ENCODE measurements at regions not wholly inside any gene's neighbourhood (a gene's known extent, or its start where the extent isn't known, plus 50 kb on each side); places are given as distances from the start of the nearest gene placed in this dataset.

DNA sequence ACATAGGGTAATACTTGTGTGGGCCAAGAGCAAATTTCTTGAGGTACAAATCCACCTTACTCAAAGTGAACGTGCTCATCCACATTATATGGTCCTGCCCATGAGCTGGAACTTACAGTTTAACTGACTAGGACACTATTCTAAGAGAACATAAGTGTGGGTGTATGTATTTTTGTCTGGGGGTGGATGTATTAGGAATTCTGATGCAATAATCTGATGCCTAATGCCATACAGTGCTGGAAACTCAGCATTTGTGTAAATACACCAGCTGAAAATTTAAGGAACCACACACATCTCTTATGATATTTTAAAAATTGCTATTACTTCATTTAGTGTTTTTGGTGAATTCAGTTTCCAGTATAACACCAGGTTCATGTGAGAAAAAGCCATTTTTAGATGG is 1350.7 kb downstream of the ZPLD1 start:
- no peak for DNase-seq
- H3K27ac Mint-ChIP-seq = no peak overlapping the region
- intact Hi-C loops (cut with micrococcal nuclease) = no loop called here
- no peaks in the 10 kb centered on the region for H3K4me1 Mint-ChIP-seq
- no peak for ATAC-seq (ENCODE audit: low read depth)
- POLR2A ChIA-PET = no interaction called here
- no peak overlapping the region for H3K4me3 Mint-ChIP-seq
- CTCF ChIA-PET = no interaction called here
- no peaks in the 10 kb centered on the region for H3K27me3 Mint-ChIP-seq
- no peaks in the 10 kb centered on the region for H3K9me3 Mint-ChIP-seq
- TF ChIP-seq, protein P1, sequence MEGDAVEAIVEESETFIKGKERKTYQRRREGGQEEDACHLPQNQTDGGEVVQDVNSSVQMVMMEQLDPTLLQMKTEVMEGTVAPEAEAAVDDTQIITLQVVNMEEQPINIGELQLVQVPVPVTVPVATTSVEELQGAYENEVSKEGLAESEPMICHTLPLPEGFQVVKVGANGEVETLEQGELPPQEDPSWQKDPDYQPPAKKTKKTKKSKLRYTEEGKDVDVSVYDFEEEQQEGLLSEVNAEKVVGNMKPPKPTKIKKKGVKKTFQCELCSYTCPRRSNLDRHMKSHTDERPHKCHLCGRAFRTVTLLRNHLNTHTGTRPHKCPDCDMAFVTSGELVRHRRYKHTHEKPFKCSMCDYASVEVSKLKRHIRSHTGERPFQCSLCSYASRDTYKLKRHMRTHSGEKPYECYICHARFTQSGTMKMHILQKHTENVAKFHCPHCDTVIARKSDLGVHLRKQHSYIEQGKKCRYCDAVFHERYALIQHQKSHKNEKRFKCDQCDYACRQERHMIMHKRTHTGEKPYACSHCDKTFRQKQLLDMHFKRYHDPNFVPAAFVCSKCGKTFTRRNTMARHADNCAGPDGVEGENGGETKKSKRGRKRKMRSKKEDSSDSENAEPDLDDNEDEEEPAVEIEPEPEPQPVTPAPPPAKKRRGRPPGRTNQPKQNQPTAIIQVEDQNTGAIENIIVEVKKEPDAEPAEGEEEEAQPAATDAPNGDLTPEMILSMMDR (IDR thresholded peaks at IDR 0.05) = no peak
- H3K36me3 Mint-ChIP-seq (ENCODE audit: low read depth) = no peaks in the 10 kb centered on the region

DNA sequence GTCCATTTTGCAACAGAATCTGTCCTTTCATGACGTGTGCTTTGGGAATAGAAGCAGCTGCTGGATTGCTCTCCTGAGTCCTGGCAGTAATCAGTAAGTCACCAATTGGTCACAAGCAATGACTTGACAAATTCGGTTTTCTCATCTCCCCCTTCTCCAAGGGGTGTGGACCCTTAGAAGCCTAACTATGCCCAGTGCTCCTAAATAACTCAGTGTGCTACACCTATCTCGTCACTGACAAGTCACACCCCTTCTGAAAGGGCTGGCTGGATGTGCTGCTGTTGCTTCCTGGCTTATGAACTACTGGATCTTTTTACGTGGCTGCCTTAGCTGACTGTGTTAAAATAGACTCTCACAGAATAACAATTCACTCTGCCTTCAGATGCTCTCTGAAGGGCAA is 1351.5 kb downstream of the ZPLD1 start:
- intact Hi-C loops (cut with micrococcal nuclease) = no loop called here
- POLR2A ChIA-PET = no interaction called here
- H3K4me3 Mint-ChIP-seq = no peak overlapping the region
- CTCF ChIA-PET = no interaction called here
- TF ChIP-seq, protein P1 (IDR thresholded peaks at IDR 0.05) = no peak
- DNase-seq (no peak), ATAC-seq (ENCODE audit: low read depth) (no peak)
- H3K27me3 Mint-ChIP-seq = no peaks in the 10 kb centered on the region
- no peak overlapping the region for H3K27ac Mint-ChIP-seq
- H3K36me3 Mint-ChIP-seq (ENCODE audit: low read depth) = no peaks in the 10 kb centered on the region
- no peaks in the 10 kb centered on the region for H3K9me3 Mint-ChIP-seq
- no peaks in the 10 kb centered on the region for H3K4me1 Mint-ChIP-seq

DNA sequence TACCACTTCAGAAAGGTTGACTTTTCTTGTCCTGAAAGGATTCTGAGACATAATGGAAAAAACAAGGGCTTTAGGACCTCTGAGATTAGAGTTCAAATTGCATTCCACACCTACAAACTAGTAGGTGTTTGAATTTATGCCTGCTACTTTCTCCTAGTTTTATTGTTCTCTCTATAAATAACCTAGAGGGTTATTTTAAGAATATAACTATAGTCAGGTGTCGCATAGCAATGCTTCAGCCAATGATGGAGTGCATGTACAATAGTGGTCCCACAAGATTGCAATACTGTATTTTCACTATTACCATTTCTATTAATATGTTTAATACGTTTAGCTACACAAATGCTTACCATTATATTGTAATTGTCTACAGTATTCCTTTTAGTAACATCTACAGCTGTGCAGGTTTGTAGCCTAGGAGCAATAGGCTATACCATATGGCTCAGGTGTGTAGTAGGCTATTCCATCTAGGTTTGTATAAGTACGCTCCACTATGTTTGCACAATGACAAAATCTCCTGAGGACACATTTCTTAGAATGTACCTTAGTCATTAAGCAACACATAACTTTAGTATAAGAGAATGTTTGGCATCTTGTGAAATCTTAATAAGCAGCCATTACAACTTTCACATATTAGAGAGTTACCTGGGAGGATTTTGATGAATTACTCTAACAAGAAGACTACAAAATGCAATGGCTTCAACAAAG is 1352.5 kb downstream of the ZPLD1 start:
- ChIA-PET CTCF (no interaction called here), POLR2A (no interaction called here)
- intact Hi-C loops (cut with micrococcal nuclease) = no loop called here
- no peaks in the 10 kb centered on the region for H3K9me3 Mint-ChIP-seq
- no peaks in the 10 kb centered on the region for H3K36me3 Mint-ChIP-seq (ENCODE audit: low read depth)
- no peak for DNase-seq
- H3K27ac Mint-ChIP-seq = no peak overlapping the region
- TF ChIP-seq, protein P1 (IDR thresholded peaks at IDR 0.05) = no peak
- no peak overlapping the region for H3K4me3 Mint-ChIP-seq
- ATAC-seq (ENCODE audit: low read depth) = no peak
- H3K4me1 Mint-ChIP-seq = no peaks in the 10 kb centered on the region
- H3K27me3 Mint-ChIP-seq = no peaks in the 10 kb centered on the region

DNA sequence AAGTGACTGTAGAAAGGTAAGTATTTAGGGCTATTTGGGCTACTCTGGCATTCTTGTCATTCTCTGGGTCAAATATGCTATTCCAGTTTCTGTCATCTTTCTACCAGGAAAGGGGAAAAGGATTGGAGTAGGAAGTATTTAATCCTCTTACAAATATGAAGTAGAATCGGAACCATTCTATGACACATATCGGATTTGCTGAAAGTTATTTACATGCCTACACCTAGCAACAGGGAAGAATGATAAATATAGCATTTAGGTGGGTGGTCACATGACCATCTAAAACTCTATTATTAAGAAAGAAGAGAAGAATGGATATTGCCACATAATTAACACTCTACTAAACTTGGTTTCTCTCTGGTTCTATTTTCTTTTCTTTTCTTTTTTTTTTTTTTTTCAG is 1353.1 kb downstream of the ZPLD1 start:
- POLR2A ChIA-PET = no interaction called here
- Mint-ChIP-seq H3K9me3 (peaks cover 2% of the 10 kb centered on the region), H3K27me3 (no peaks in the 10 kb centered on the region), H3K36me3 (ENCODE audit: low read depth) (no peaks in the 10 kb centered on the region), H3K4me1 (no peaks in the 10 kb centered on the region), H3K27ac (no peak overlapping the region), H3K4me3 (no peak overlapping the region)
- ATAC-seq (ENCODE audit: low read depth) (no peak), DNase-seq (no peak)
- CTCF ChIA-PET = no interaction called here
- intact Hi-C loops (cut with micrococcal nuclease) = no loop called here
- TF ChIP-seq, protein P1 (IDR thresholded peaks at IDR 0.05) = no peak

DNA sequence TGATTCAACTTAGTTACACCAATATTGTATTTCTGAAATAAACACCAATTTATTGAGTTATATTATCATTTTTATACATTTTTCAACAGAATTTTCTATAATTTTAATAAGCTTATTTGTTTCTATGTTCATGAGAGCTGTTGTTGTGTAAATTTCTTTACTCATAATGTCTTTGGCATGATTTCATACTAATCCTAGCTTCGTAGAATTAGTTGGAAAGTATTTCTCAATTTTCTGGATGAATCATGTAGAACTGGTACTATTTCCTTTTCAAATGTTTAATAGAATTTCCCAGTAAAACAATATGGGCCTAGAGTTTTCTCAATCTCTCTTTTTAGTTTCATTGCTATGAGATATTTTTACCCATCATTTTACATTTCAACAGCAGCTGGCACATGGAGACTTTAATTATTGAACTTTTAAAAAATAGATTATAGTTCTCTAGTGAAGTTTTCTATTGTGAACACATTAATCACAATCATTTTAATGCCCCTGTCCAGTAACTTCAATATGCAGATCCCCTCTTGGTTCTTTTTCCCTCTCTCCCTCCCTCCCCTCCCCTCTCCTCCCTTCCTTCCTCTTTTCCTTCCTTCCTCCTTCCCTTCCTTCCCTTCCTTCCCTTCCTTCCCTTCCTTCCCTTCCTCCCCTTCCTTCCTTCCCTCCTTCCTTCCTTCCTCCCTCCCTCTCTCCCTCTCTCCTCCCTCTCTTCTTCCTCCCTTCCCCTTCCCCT is 1357.1 kb downstream of the ZPLD1 start:
- intact Hi-C loops (cut with micrococcal nuclease) = loop anchor here (10.0 kb wide), 1 partner anchor 1723 kb away; no protein-coding TSS in a partner anchor
- TF ChIP-seq, protein P1 (IDR thresholded peaks at IDR 0.05) = no peak
- Mint-ChIP-seq H3K27ac (no peak overlapping the region), H3K4me3 (no peak overlapping the region), H3K36me3 (ENCODE audit: low read depth) (no peaks in the 10 kb centered on the region), H3K9me3 (peaks cover 2% of the 10 kb centered on the region), H3K4me1 (no peaks in the 10 kb centered on the region), H3K27me3 (no peaks in the 10 kb centered on the region)
- ATAC-seq (ENCODE audit: low read depth) (no peak), DNase-seq (no peak)
- POLR2A ChIA-PET = no interaction called here
- CTCF ChIA-PET = no interaction called here
